ENCODE measurements at regions not wholly inside any gene's neighbourhood (a gene's known extent, or its start where the extent isn't known, plus 50 kb on each side); places are given as distances from the start of the nearest gene placed in this dataset.

DNA sequence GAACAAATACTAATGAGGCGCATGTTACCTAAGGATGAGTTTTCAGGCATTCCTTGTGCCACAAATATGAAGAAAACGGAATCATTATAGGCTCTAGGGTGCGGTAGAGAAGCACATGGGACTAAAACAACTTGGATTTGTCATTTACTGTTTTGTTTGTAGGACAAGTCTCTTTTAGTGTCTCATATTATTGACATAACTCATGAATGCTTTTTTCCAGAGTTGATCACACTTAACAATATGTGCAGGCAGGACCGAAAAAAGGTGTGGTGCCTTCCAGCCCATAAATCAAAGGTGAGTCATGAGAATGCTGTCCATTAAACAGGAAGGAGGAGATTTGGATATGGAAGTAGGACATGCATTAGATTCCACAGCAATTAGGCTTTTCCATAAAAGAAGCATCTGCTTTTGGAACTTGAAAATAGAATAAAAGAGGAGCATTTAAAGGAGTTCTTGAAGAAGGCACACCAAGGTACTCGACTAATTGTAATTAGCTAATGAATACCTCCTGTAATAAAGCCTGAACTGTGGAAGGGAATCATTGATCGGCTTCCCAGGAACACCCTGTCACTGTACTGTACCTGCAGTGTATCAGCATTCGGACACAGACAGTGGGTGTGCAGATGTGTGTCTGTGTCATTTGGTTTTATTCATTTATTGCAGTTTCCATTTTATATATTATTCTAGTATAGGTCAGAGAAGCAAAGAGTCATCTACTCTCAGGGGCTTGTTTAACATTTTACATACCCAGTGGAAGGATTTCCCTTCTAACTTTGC, 119.7 kb upstream of the KLF14 start:
- Mint-ChIP-seq H3K4me1 (no peaks in the 10 kb centered on the region), H3K27ac (no peak overlapping the region), H3K36me3 (peaks cover 0 to 4% of the 10 kb centered on the region in 2 donors), H3K4me3 (no peak overlapping the region), H3K27me3 (ENCODE audit: low read depth in 3 of 3) (peaks cover 0 to 2% (median 2%) of the 10 kb centered on the region in 3 donors), H3K9me3 (peaks cover 19 to 35% (median 27%) of the 10 kb centered on the region in 7 donors)
- no peaks in the 10 kb centered on the region for H3K4me1 ChIP-seq (ENCODE audit: control insufficient read depth in 1 of 2, insufficient read depth in 2 of 2, low read length in 2 of 2)
- no peak overlapping the region for H3K4me2 ChIP-seq (replicated peaks; ENCODE audit: extremely low read depth, low read length, poor library complexity, severe bottlenecking)
- TF ChIP-seq, protein P1, sequence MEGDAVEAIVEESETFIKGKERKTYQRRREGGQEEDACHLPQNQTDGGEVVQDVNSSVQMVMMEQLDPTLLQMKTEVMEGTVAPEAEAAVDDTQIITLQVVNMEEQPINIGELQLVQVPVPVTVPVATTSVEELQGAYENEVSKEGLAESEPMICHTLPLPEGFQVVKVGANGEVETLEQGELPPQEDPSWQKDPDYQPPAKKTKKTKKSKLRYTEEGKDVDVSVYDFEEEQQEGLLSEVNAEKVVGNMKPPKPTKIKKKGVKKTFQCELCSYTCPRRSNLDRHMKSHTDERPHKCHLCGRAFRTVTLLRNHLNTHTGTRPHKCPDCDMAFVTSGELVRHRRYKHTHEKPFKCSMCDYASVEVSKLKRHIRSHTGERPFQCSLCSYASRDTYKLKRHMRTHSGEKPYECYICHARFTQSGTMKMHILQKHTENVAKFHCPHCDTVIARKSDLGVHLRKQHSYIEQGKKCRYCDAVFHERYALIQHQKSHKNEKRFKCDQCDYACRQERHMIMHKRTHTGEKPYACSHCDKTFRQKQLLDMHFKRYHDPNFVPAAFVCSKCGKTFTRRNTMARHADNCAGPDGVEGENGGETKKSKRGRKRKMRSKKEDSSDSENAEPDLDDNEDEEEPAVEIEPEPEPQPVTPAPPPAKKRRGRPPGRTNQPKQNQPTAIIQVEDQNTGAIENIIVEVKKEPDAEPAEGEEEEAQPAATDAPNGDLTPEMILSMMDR (IDR thresholded peaks at IDR 0.05), result no peak
- DNase-seq, result no peak
- H3K79me2 ChIP-seq (ENCODE audit: insufficient read depth, low read length), result no peaks in the 10 kb centered on the region
- H3K27me3 ChIP-seq (ENCODE audit: control insufficient read depth in 2 of 2, insufficient read depth in 2 of 2, low read length in 2 of 2), result no peaks in the 10 kb centered on the region
- no peaks in the 10 kb centered on the region for H4K20me1 ChIP-seq (ENCODE audit: insufficient read depth, low read length)
- H3K27ac ChIP-seq (ENCODE audit: low read depth in 1 of 2, low read length in 2 of 2), result no peak overlapping the region
- H2AFZ ChIP-seq (ENCODE audit: insufficient read depth, low read depth, low read length, poor library complexity, severe bottlenecking), result no peak overlapping the region
- peaks cover 14 to 33% of the 10 kb centered on the region in 2 donors for H3K9me3 ChIP-seq (replicated peaks in 1 of 2; ENCODE audit: control insufficient read depth in 1 of 2, insufficient read depth in 1 of 2, low read length in 2 of 2)
- H3K4me3 ChIP-seq (replicated peaks in 1 of 3; ENCODE audit: low read depth in 2 of 3, low read length in 3 of 3), result no peak overlapping the region
- WGBS (ENCODE audit: insufficient coverage), result 100% methylated on average over 2 of the region's 7 CpGs
- no peaks in the 10 kb centered on the region for H3K36me3 ChIP-seq (replicated peaks in 1 of 2; ENCODE audit: control insufficient read depth in 1 of 2, insufficient read depth in 2 of 2, low read length in 2 of 2)
- no peak overlapping the region for H3K9ac ChIP-seq (ENCODE audit: insufficient read depth, low read length, poor library complexity, severe bottlenecking)
- intact Hi-C loops (cut with micrococcal nuclease), result no loop called here

GRCh38 chr7:130854481-130854880, 120.5 kb upstream of the KLF14 start:
- H3K9ac ChIP-seq (ENCODE audit: insufficient read depth, low read length, poor library complexity, severe bottlenecking), result no peak overlapping the region
- H3K27me3 ChIP-seq (ENCODE audit: control insufficient read depth in 2 of 2, insufficient read depth in 2 of 2, low read length in 2 of 2), result no peaks in the 10 kb centered on the region
- H3K9me3 Mint-ChIP-seq, result peaks cover 22 to 43% (median 31%) of the 10 kb centered on the region in 7 donors
- H3K9me3 ChIP-seq (replicated peaks in 1 of 2; ENCODE audit: control insufficient read depth in 1 of 2, insufficient read depth in 1 of 2, low read length in 2 of 2), result peaks cover 14 to 33% of the 10 kb centered on the region in 2 donors
- intact Hi-C loops (cut with micrococcal nuclease), result no loop called here
- no peaks in the 10 kb centered on the region for H4K20me1 ChIP-seq (ENCODE audit: insufficient read depth, low read length)
- TF ChIP-seq, protein P1 (IDR thresholded peaks at IDR 0.05), result no peak
- no peak overlapping the region for H3K4me3 Mint-ChIP-seq
- no peak overlapping the region for H2AFZ ChIP-seq (ENCODE audit: insufficient read depth, low read depth, low read length, poor library complexity, severe bottlenecking)
- no peak overlapping the region for H3K4me2 ChIP-seq (replicated peaks; ENCODE audit: extremely low read depth, low read length, poor library complexity, severe bottlenecking)
- H3K27ac Mint-ChIP-seq, result no peak overlapping the region
- H3K4me3 ChIP-seq (replicated peaks in 1 of 3; ENCODE audit: low read depth in 2 of 3, low read length in 3 of 3), result no peak overlapping the region
- no peaks in the 10 kb centered on the region for H3K4me1 Mint-ChIP-seq
- no peak overlapping the region for H3K27ac ChIP-seq (ENCODE audit: low read depth in 1 of 2, low read length in 2 of 2)
- no peaks in the 10 kb centered on the region for H3K4me1 ChIP-seq (ENCODE audit: control insufficient read depth in 1 of 2, insufficient read depth in 2 of 2, low read length in 2 of 2)
- peaks cover 0 to 4% (median 2%) of the 10 kb centered on the region in 3 donors for H3K27me3 Mint-ChIP-seq (ENCODE audit: low read depth in 3 of 3)
- no peaks in the 10 kb centered on the region for H3K36me3 ChIP-seq (replicated peaks in 1 of 2; ENCODE audit: control insufficient read depth in 1 of 2, insufficient read depth in 2 of 2, low read length in 2 of 2)
- no peak for DNase-seq
- H3K36me3 Mint-ChIP-seq, result peaks cover 0 to 4% of the 10 kb centered on the region in 2 donors
- WGBS (ENCODE audit: insufficient coverage), result no CpG with 5 or more reads among the region's 1 CpG
- no peaks in the 10 kb centered on the region for H3K79me2 ChIP-seq (ENCODE audit: insufficient read depth, low read length)

All from CD14-positive monocyte (primary cell).